Inflammatory macrophage (primary cell): ENCODE measurements at regions not wholly inside any gene's neighbourhood (a gene's known extent, or its start where the extent isn't known, plus 50 kb on each side); places are given as distances from the start of the nearest gene placed in this dataset.
"Not testable (repeated sequence)": the region's sequence is repeated elsewhere in the genome, so short reads cannot be mapped to it uniquely, and the experiment has no call there.

ENCODE experiments used
- DNase-seq, 2 donors: peaks; one replicate each; pipeline ENCODE4 v3.0.0-alpha.2; 2020 to 2022

- DNase-seq: no peak
Measured at GRCh38 chr11:96707273-96707672, 317.5 kb downstream of the JRKL start.

GRCh38 chr11:96708219-96708878, 318.5 kb downstream of the JRKL start:
- DNase-seq: no peak

DNA sequence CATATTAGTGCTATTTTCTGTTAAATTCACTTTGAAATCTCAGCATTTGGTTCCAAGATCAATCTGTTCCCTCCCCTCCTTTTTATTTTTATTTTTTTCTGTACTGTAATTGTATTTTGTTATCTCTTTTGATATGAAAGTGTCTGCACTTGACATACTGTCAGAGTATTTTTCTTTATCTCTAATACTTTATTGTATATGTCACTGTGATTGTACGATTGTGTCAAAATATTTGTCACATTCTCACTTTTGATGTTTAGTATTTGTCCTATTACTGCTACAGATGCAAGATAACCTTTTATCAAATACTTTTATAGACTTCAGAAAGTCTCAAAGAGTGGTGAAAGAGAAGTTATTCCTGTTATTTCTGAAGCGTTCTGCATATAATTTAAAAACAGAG, 323.5 kb downstream of the JRKL start:
- no peak for DNase-seq

GRCh38 chr11:96714689-96715088, 324.9 kb downstream of the JRKL start:
- no peak for DNase-seq

DNA sequence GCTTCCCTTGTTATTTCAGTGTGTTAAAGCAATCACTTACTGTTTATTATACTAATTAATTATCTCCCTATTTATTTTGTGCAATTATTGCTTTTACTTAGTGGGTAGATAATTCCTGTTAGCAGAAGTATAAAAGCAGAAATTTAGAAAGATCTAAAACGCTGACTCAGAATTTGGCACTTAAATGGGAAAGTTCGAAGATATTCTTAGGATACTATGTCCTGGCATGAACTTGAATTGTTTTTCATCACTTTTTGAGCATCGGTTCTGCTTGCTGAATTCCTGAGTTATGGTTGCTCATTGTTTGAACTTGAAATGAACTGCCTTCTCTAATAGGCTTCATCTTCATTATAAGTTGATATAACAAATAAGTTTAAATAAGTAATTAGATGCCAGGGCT, 325.4 kb downstream of the JRKL start:
- no peak for DNase-seq

DNA sequence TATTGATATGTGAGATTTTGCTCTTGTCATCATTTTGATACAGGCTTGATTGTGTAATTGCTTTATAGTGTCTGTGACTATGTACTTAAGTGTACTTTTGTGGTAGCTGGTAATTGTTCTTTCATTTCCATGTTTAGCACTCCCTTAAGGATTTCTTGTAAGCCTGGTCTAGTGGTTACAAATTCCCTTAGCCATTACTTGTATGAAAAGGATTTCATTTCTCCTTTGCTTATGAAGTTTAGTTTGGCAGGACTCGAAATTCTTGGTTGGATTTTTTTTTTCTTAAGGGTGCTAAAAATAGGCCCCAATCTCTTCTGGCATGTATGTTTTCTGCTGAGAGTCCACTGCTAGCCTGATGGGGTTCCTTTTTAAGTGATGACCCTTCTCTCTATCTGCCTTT, 346.8 kb downstream of the JRKL start:
- no peak for DNase-seq

GRCh38 chr11:96738311-96738710, 348.5 kb downstream of the JRKL start:
- no peak for DNase-seq

DNA sequence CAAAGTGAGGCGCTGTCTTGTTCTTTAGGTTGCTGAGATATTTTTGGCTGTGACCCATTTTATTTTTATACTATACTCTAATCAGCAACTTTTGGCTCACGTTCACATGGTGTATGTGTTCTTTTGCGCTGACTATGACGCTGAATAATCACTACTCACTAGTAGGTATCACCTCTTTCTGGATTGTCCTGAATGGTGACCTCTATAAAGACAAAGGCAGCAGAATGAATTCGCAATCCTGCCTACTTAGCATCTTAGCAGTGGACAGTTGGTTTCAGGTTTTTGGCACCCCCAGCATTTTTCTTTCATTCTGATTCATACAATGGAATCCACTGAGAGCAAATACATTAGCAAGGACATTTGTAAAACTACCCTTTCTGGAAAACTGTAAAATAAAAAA, 351.3 kb downstream of the JRKL start:
- DNase-seq: no peak

- DNase-seq: no peak
Measured at GRCh38 chr11:96744697-96745096, 354.9 kb downstream of the JRKL start.

- DNase-seq: no peak
Measured at GRCh38 chr11:96748639-96749370, 359.0 kb downstream of the JRKL start.

GRCh38 chr11:96751807-96752206, 362.0 kb downstream of the JRKL start:
- not testable (repeated sequence) for DNase-seq

DNA sequence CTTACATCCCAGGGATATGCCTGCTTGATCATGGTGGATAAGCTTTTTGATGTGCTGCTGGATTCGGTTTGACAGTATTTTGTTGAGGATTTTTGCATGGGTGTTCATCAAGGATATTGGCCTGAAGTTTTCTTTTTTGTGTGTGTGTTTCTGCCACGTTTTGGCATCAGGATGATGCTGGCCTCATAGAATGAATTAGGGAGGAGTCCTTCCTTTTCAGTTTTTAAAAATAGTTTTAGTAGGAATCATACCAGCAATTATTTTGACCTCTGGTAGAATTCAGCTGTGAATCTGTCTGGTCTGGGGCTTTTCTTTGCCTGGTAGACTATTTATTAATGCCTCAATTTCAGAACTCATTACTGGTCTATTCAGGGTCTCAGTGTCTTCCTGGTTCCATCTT, 362.4 kb downstream of the JRKL start:
- no peak for DNase-seq

DNA sequence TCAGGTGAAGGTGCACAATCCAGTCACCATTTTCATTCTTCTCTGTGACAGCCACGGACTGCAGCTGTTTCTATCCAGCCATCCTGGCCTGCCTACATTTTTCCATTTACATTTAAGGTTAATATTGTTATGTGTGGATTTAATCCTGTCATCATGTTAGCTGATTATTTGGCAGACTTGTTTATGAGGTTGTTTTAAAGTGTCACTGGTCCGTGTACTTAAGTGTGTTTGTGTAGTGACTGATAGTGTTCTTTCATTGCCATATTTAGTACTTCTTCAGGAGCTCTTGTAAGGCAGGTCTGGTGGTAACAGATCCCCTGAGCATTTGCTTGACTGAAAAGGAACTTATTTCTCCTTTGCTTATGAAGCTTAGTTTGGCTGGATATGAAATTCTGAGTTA, 364.2 kb downstream of the JRKL start:
- DNase-seq: no peak

DNA sequence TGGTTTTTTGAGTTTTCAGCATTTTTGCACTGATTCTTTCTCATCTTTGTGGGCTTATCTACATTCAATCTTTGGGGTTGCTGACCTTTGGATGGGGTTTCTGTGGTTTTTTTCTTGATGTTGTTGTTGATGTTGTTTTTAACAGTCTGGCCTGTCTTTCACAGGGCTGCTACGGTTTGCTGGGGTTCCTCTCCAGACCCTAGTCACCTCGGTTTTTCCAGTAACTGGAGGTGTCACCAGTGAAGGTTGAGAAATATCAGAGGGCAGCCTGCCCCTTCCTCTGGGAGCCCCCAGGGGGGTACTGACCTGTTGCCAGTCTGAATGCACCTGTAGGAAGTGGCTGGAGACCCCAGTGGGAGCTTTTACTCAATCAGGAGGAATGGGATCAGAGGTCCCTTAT, 365.4 kb downstream of the JRKL start:
- no peak for DNase-seq

- no peak for DNase-seq
Measured at GRCh38 chr11:96755752-96756151, 365.9 kb downstream of the JRKL start.

- DNase-seq: no peak
Measured at GRCh38 chr11:96758957-96759356, 369.1 kb downstream of the JRKL start.

DNA sequence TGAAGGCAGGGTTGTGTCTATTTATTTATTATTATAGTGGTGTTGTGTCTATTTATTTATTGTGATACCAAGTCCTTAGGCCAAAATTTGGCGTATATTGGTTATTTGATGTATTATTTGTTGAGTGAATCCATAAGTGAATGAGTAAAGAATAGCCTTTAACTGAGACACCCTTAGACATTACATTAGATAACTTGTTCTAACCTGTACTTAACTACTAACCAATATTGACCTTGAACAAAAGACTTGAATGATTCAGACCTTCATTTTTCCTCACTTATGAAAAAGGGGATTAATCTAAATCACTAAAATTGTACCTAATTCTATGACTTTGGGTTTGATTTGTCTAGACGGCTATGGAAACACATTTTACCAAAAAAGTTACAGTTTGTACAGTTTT, 370.5 kb downstream of the JRKL start:
- DNase-seq: no peak

DNA sequence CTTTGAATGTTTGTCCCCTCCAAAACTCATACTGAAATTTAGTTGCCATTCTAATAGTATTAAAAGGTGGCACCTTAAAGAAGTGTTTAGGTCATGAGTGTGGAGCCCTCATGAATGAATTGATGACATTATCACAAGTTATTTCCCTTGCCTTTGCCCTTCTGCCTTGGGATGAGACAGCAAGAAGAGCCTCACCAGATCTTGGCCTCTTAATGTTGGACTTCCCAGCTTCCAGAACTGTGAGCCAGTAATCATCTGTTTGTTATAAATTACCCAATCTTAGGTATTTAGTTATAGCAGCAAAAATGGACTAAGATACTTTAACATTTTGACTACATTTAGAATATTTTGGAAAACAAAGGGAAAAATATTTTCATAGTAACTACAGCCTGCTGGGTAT, 371.0 kb downstream of the JRKL start:
- DNase-seq: no peak

DNA sequence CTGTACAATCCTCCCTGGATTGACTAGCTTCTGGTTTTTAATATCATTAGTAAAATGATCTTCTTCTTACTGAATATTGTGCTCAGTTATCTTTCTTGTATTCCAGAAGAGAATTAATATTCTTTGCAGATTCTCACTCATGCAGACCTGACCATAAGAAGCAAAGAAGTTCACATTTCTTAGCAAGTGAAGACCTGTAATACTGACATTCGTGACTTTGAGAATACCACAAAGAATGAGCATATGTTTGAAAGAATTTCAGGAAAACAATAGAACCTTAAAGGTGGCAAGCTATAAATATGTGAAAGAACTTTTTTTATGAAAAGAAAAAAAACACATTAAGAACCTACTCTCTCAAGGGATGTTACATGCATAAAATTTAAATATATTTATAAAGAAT, 371.6 kb downstream of the JRKL start:
- DNase-seq: no peak

DNA sequence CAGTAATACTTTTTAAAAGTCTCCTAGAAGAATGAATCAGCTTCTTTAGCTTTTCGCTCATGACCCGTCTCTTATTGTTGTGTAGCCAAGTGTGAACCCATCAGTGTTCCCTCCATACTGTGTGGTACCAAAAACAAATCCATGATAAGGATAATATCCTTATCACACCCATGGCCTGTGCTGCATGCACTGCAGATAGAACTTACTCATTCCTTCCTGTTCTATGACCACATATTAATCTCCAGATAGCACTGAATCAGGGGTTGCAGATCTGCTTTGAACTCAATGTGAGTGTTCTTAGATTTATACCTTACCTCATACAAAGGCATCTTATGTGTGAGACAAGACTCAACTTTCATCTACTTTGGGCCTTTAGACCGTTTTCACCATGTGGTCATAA, 373.4 kb downstream of the JRKL start:
- DNase-seq: no peak

DNA sequence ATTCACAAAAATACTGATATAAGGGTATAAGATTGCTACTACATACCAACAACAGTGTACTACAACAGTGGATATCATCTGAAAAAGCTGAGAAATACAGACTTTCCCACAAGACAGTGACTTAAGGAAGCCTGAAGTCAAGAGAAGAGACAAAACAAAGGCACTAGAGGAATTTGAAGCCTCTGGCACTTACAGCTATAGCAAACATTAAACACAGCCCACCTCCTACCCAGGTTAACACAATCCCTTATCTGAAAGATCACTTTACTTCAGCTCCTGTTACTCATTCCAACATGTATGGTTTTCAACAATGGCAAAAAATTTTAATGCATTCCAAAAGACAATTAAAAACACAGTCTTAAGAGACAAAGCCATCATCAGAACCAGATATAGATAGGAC, 388.5 kb downstream of the JRKL start:
- DNase-seq: no peak

GRCh38 chr11:96779030-96779429, 389.2 kb downstream of the JRKL start:
- DNase-seq: no peak

DNA sequence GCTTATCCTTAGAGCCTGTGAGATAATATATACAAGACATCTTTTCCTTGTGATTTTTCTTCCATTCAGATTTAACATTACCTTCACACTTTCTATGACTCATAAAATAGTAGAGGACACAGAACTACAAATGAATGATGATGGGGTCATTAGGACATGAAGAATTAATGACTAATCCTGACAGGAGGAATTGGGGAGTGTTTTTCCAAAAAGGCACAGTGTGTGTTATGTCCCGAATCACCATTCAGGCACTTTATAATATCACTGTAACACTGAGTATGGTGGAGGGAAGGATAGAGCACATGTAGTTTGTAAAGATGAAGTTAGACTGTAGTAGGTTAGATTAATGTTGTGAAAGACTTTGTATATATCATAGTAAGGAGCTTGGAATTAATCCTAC, 391.3 kb downstream of the JRKL start:
- DNase-seq: no peak

GRCh38 chr11:96782632-96783031, 392.8 kb downstream of the JRKL start:
- DNase-seq: no peak

DNA sequence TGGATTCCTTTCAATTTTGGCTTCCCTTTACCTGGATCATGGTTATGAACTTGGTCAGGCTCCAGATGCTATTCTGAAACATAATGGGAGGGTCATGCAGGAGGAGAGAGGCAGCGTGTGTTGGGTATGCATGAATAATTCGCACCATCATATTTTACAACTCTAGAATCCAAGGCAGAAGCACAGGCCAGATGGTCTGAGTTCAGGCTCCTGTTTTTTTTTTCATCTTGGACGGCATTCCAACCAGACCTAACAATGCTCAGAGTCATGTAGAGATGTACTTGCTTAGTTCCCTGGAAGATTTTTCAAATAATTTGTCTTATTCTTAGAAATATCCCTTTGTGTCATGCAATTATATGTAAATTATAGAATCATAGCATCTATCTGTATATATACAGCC, 393.5 kb downstream of the JRKL start:
- DNase-seq: no peak
